ENCODE measurements at regions not wholly inside any gene's neighbourhood (a gene's known extent, or its start where the extent isn't known, plus 50 kb on each side); places are given as distances from the start of the nearest gene placed in this dataset.
"Not testable (repeated sequence)": the region's sequence is repeated elsewhere in the genome, so short reads cannot be mapped to it uniquely, and the experiment has no call there.

- Mint-ChIP-seq H3K9me3 (peaks cover 0 to 15% (median 9%) of the 10 kb centered on the region in 7 donors), H3K36me3 (no peaks in the 10 kb centered on the region), H3K4me1 (no peaks in the 10 kb centered on the region), H3K27me3 (ENCODE audit: low read depth in 3 of 3) (peaks cover 0 to 2% (median 2%) of the 10 kb centered on the region in 3 donors), H3K27ac (no peak overlapping the region), H3K4me3 (no peak overlapping the region)
- Histone ChIP-seq H4K20me1 (ENCODE audit: insufficient read depth, low read length) (no peaks in the 10 kb centered on the region), H3K9me3 (replicated peaks in 1 of 2; ENCODE audit: control insufficient read depth in 1 of 2, insufficient read depth in 1 of 2, low read length in 2 of 2) (peaks cover 7 to 14% of the 10 kb centered on the region in 2 donors), H3K4me2 (replicated peaks; ENCODE audit: extremely low read depth, low read length, poor library complexity, severe bottlenecking) (no peak overlapping the region), H2AFZ (ENCODE audit: insufficient read depth, low read depth, low read length, poor library complexity, severe bottlenecking) (no peak overlapping the region), H3K27me3 (ENCODE audit: control insufficient read depth in 2 of 2, insufficient read depth in 2 of 2, low read length in 2 of 2) (no peaks in the 10 kb centered on the region), H3K4me3 (replicated peaks in 1 of 3; ENCODE audit: low read depth in 2 of 3, low read length in 3 of 3) (no peak overlapping the region), H3K4me1 (ENCODE audit: control insufficient read depth in 1 of 2, insufficient read depth in 2 of 2, low read length in 2 of 2) (no peaks in the 10 kb centered on the region), H3K9ac (ENCODE audit: insufficient read depth, low read length, poor library complexity, severe bottlenecking) (no peak overlapping the region), H3K27ac (ENCODE audit: low read depth in 1 of 2, low read length in 2 of 2) (no peak overlapping the region), H3K36me3 (replicated peaks in 1 of 2; ENCODE audit: control insufficient read depth in 1 of 2, insufficient read depth in 2 of 2, low read length in 2 of 2) (no peaks in the 10 kb centered on the region), H3K79me2 (ENCODE audit: insufficient read depth, low read length) (no peaks in the 10 kb centered on the region)
- intact Hi-C loops (cut with micrococcal nuclease) = no loop called here
- TF ChIP-seq CTCF (IDR thresholded peaks at IDR 0.05) = no peak
- DNase-seq = no peak
- WGBS (ENCODE audit: insufficient coverage) = 94% methylated on average over 2 of the region's 4 CpGs
These were observed 95.0 kb downstream of the AASDHPPT start for GRCh38 chr11:106172386-106172991.

- H3K27ac Mint-ChIP-seq = no peak overlapping the region
- Histone ChIP-seq H3K9me3 (replicated peaks in 1 of 2; ENCODE audit: control insufficient read depth in 1 of 2, insufficient read depth in 1 of 2, low read length in 2 of 2) (peaks cover 7 to 9% of the 10 kb centered on the region in 2 donors), H3K27me3 (ENCODE audit: control insufficient read depth in 2 of 2, insufficient read depth in 2 of 2, low read length in 2 of 2) (no peaks in the 10 kb centered on the region), H3K36me3 (replicated peaks in 1 of 2; ENCODE audit: control insufficient read depth in 1 of 2, insufficient read depth in 2 of 2, low read length in 2 of 2) (no peaks in the 10 kb centered on the region), H4K20me1 (ENCODE audit: insufficient read depth, low read length) (no peaks in the 10 kb centered on the region), H3K4me2 (replicated peaks; ENCODE audit: extremely low read depth, low read length, poor library complexity, severe bottlenecking) (no peak overlapping the region), H2AFZ (ENCODE audit: insufficient read depth, low read depth, low read length, poor library complexity, severe bottlenecking) (no peak overlapping the region), H3K9ac (ENCODE audit: insufficient read depth, low read length, poor library complexity, severe bottlenecking) (no peak overlapping the region), H3K27ac (ENCODE audit: low read depth in 1 of 2, low read length in 2 of 2) (no peak overlapping the region), H3K4me3 (replicated peaks in 1 of 3; ENCODE audit: low read depth in 2 of 3, low read length in 3 of 3) (no peak overlapping the region), H3K4me1 (ENCODE audit: control insufficient read depth in 1 of 2, insufficient read depth in 2 of 2, low read length in 2 of 2) (no peaks in the 10 kb centered on the region), H3K79me2 (ENCODE audit: insufficient read depth, low read length) (no peaks in the 10 kb centered on the region)
- no peak for TF ChIP-seq CTCF (IDR thresholded peaks at IDR 0.05)
- H3K4me1 Mint-ChIP-seq = no peaks in the 10 kb centered on the region
- no CpG with 5 or more reads among the region's 2 CpGs for WGBS (ENCODE audit: insufficient coverage)
- no peak overlapping the region for H3K4me3 Mint-ChIP-seq
- H3K27me3 Mint-ChIP-seq (ENCODE audit: low read depth in 3 of 3) = peaks cover 0 to 2% (median 2%) of the 10 kb centered on the region in 3 donors
- no peaks in the 10 kb centered on the region for H3K36me3 Mint-ChIP-seq
- no peak for DNase-seq
- H3K9me3 Mint-ChIP-seq = peaks cover 0 to 9% (median 6%) of the 10 kb centered on the region in 7 donors
- intact Hi-C loops (cut with micrococcal nuclease) = no loop called here
These were observed 95.8 kb downstream of the AASDHPPT start for GRCh38 chr11:106173291-106173690.

GRCh38 chr11:106174003-106174402 is 96.5 kb downstream of the AASDHPPT start:
- H3K9me3 Mint-ChIP-seq; H3K4me3 ChIP-seq (replicated peaks in 1 of 3; ENCODE audit: low read depth in 2 of 3, low read length in 3 of 3); H3K4me1 Mint-ChIP-seq; H3K9me3 ChIP-seq (replicated peaks in 1 of 2; ENCODE audit: control insufficient read depth in 1 of 2, insufficient read depth in 1 of 2, low read length in 2 of 2); H3K27me3 ChIP-seq (ENCODE audit: control insufficient read depth in 2 of 2, insufficient read depth in 2 of 2, low read length in 2 of 2); H3K27me3 Mint-ChIP-seq (ENCODE audit: low read depth in 3 of 3); H3K9ac ChIP-seq (ENCODE audit: insufficient read depth, low read length, poor library complexity, severe bottlenecking); H2AFZ ChIP-seq (ENCODE audit: insufficient read depth, low read depth, low read length, poor library complexity, severe bottlenecking); H4K20me1 ChIP-seq (ENCODE audit: insufficient read depth, low read length); intact Hi-C loops (cut with micrococcal nuclease); H3K79me2 ChIP-seq (ENCODE audit: insufficient read depth, low read length); H3K4me1 ChIP-seq (ENCODE audit: control insufficient read depth in 1 of 2, insufficient read depth in 2 of 2, low read length in 2 of 2); DNase-seq; H3K36me3 ChIP-seq (replicated peaks in 1 of 2; ENCODE audit: control insufficient read depth in 1 of 2, insufficient read depth in 2 of 2, low read length in 2 of 2); H3K4me2 ChIP-seq (replicated peaks; ENCODE audit: extremely low read depth, low read length, poor library complexity, severe bottlenecking); H3K36me3 Mint-ChIP-seq; H3K27ac ChIP-seq (ENCODE audit: low read depth in 1 of 2, low read length in 2 of 2); H3K4me3 Mint-ChIP-seq; H3K27ac Mint-ChIP-seq: not testable (repeated sequence)
- 48% methylated on average over 3 of the region's 4 CpGs for WGBS (ENCODE audit: insufficient coverage)
